ENCODE measurements at regions not wholly inside any gene's neighbourhood (a gene's known extent, or its start where the extent isn't known, plus 50 kb on each side); places are given as distances from the start of the nearest gene placed in this dataset.
A peak's percentile ranks its signal among the peaks of the same experiment; 100 is the strongest.

DNA sequence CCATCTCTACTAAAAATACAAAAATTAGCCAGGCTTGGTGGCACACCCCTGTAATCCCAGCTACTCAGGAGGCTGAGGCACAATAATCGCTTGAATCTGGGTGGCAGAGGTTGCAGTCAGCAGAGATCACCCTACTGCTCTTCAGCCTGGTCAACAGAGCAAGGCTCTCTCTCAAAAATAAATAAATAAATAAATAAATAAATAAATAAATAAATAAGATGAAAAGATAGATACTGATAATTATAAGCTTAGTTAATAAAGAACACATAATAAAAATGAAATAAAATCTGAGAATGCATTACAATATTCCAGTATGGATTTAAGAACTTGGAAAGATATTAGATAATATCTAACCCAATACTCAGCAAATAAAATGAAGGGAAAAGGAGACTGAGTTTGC, 235.9 kb upstream of the DAB1 start:
- DNase-seq (ENCODE audit: low read depth): no peak
- H3K4me3 ChIP-seq (ENCODE audit: control insufficient read depth, low read depth, low read length): no peak overlapping the region
- TF ChIP-seq CTCF (conservative IDR thresholded peaks at IDR 0.05; ENCODE audit: control insufficient read depth, insufficient read depth, low read depth, low read length): no peak

GRCh38 chr1:57655161-57655560, 231.3 kb upstream of the DAB1 start:
- no peak for TF ChIP-seq CTCF (conservative IDR thresholded peaks at IDR 0.05; ENCODE audit: control insufficient read depth, insufficient read depth, low read depth, low read length)
- DNase-seq (ENCODE audit: low read depth): no peak
- H3K4me3 ChIP-seq (ENCODE audit: control insufficient read depth, low read depth, low read length): no peak overlapping the region

DNA sequence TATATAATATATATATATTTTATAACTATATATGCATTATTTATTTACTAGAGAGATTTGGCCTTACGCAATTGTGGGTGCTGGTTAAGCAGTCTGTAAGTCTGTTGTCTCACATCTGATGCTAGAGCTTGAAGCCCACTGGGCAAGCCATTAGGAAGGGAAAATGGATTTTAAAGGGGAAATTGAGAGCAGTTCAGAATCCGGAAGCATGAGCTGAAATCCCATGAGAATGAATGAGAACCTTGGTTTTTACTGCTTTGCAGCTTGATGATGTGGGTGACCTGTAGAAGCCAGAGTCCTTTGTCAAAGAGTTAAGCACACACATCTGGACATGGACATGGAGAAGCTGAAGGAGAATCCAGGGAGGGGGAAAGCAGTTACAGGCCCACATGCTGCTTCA, 220.8 kb upstream of the DAB1 start:
- no peak overlapping the region for H3K4me3 ChIP-seq (ENCODE audit: control insufficient read depth, low read depth, low read length)
- no peak for DNase-seq (ENCODE audit: low read depth)
- TF ChIP-seq CTCF (conservative IDR thresholded peaks at IDR 0.05; ENCODE audit: control insufficient read depth, insufficient read depth, low read depth, low read length): no peak

GRCh38 chr1:57638239-57638638, 214.4 kb upstream of the DAB1 start:
- H3K4me3 ChIP-seq (ENCODE audit: control insufficient read depth, low read depth, low read length): no peak overlapping the region
- TF ChIP-seq CTCF (conservative IDR thresholded peaks at IDR 0.05; ENCODE audit: control insufficient read depth, insufficient read depth, low read depth, low read length): no peak
- no peak for DNase-seq (ENCODE audit: low read depth)

GRCh38 chr1:57637155-57637554, 213.3 kb upstream of the DAB1 start:
- TF ChIP-seq CTCF (conservative IDR thresholded peaks at IDR 0.05; ENCODE audit: control insufficient read depth, insufficient read depth, low read depth, low read length): no peak
- peak; percentile 91 for DNase-seq (ENCODE audit: low read depth)

DNA sequence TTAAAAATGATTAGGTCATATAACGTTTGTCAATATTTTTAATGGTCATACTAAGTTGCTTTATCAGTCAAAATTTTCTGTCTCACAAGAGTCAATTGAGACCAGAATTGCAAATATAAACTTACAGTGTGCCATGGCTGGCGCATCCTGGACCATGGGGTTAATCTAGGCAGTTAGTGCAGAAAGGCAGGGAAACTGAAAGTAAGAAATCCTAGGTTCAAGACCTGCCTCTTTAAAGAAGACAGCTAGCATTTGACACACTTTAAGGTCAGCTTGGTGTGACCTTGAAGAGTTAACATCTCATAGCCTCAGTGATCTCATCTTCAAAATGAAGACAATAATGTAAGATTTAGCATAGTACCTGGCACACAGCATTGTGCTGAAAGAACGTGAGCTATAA, 210.0 kb upstream of the DAB1 start:
- no peak overlapping the region for H3K4me3 ChIP-seq (ENCODE audit: control insufficient read depth, low read depth, low read length)
- DNase-seq (ENCODE audit: low read depth): no peak
- no peak for TF ChIP-seq CTCF (conservative IDR thresholded peaks at IDR 0.05; ENCODE audit: control insufficient read depth, insufficient read depth, low read depth, low read length)

More at GRCh38 chr1:57637155-57637554, 213.3 kb upstream of the DAB1 start:
- no peak overlapping the region for H3K4me3 ChIP-seq (ENCODE audit: control insufficient read depth, low read depth, low read length)

DNA sequence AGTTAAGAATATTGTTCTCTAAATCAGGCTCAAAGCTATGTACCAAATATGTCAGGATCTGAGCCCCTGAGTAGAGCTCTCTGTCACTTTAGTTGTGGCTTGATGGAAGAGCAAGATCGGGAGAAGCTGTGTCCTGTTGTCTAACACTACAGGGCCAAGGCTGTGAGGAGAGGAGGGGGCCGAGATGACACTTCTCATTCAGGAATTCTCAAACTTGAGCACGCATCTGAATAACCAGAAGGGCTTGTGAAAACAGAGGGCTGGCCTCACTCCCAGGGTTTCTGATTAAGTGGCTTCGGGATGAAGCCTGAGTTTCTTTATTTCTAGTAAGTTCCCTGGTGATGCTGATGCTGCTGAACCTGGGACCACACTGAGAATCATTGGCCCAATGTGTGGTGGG, 209.2 kb upstream of the DAB1 start:
- TF ChIP-seq CTCF (conservative IDR thresholded peaks at IDR 0.05; ENCODE audit: control insufficient read depth, insufficient read depth, low read depth, low read length): no peak
- no peak overlapping the region for H3K4me3 ChIP-seq (ENCODE audit: control insufficient read depth, low read depth, low read length)
- no peak for DNase-seq (ENCODE audit: low read depth)

All from fibroblast of mammary gland (primary cell).